MM.1S (cell line): ENCODE measurements at regions not wholly inside any gene's neighbourhood (a gene's known extent, or its start where the extent isn't known, plus 50 kb on each side); places are given as distances from the start of the nearest gene placed in this dataset.
"Not testable (repeated sequence)": the region's sequence is repeated elsewhere in the genome, so short reads cannot be mapped to it uniquely, and the experiment has no call there.

Source experiments
- DNase-seq: peaks from one replicate; pipeline ENCODE4 v3.0.0-alpha.2; 2015
- H2AFZ ChIP-seq: fragments of 300-600 bp; sonication (generic); 2 replicates; pipeline ENCODE4 v1.6.0; 2016; ENCODE audit warnings: antibody characterized with exemption, low read length
- H3F3A ChIP-seq: fragments of 300-600 bp; sonication (generic); 2 replicates; pipeline ENCODE4 v1.6.1; 2016; ENCODE audit warnings: mild to moderate bottlenecking, antibody characterized with exemption, low read length, moderate library complexity, mixed read lengths; ENCODE audit not compliant: insufficient read depth
- H3K27ac ChIP-seq: fragments of 300-600 bp; sonication (generic); 2 replicates; pipeline ENCODE4 v1.5.1; 2016; ENCODE audit warnings: mild to moderate bottlenecking, low read length
- H3K27me3 ChIP-seq: fragments of 300-600 bp; sonication (generic); replicated peaks from 2 replicates; pipeline ENCODE4 v1.6.0; 2016; ENCODE audit warnings: low read length; ENCODE audit not compliant: insufficient read depth
- H3K36me3 ChIP-seq: fragments of 300-600 bp; sonication (generic); replicated peaks from 2 replicates; pipeline ENCODE4 v1.6.1; 2016; ENCODE audit warnings: mild to moderate bottlenecking, low read length, mixed read lengths; ENCODE audit not compliant: insufficient read depth
- H3K4me1 ChIP-seq: fragments of 300-600 bp; sonication (generic); 2 replicates; pipeline ENCODE4 v1.6.1; 2016; ENCODE audit warnings: low read length, mixed read lengths
- H3K4me2 ChIP-seq: fragments of 300-600 bp; sonication (generic); 2 replicates; pipeline ENCODE4 v1.6.0; 2016; ENCODE audit warnings: low read depth, low read length
- H3K4me3 ChIP-seq: fragments of 300-600 bp; sonication (generic); 2 replicates; pipeline ENCODE4 v1.5.1; 2016; ENCODE audit warnings: low read length, mixed read lengths
- H3K79me2 ChIP-seq: fragments of 300-600 bp; sonication (generic); 2 replicates; pipeline ENCODE4 v1.6.1; 2016; ENCODE audit warnings: mixed run types, low read length, mixed read lengths
- H3K9ac ChIP-seq: fragments of 300-600 bp; sonication (generic); 2 replicates; pipeline ENCODE4 v1.6.1; 2016; ENCODE audit warnings: low read length, mixed read lengths
- H3K9me2 ChIP-seq: fragments of 300-600 bp; sonication (generic); replicated peaks from 2 replicates; pipeline ENCODE4 v1.6.1; 2016; ENCODE audit warnings: mild to moderate bottlenecking, low read length, mixed read lengths; ENCODE audit not compliant: insufficient read depth
- H3K9me3 ChIP-seq: fragments of 300-600 bp; sonication (generic); replicated peaks from 2 replicates; pipeline ENCODE4 v1.6.1; 2016; ENCODE audit warnings: mild to moderate bottlenecking, low read length, mixed read lengths; ENCODE audit not compliant: insufficient read depth
- H4K20me1 ChIP-seq: fragments of 300-600 bp; sonication (generic); 2 replicates; pipeline ENCODE4 v1.6.1; 2016; ENCODE audit warnings: mild to moderate bottlenecking, low read length, moderate library complexity, mixed read lengths; ENCODE audit not compliant: insufficient read depth
- CTCF ChIP-seq: fragments of 300-600 bp; sonication (generic); IDR thresholded peaks from 2 replicates; pipeline ENCODE4 v1.5.1; 2016; ENCODE audit warnings: antibody characterized with exemption, low read length, mixed read lengths
- EZH2 ChIP-seq: fragments of 300-600 bp; sonication (generic); optimal IDR thresholded peaks from 2 replicates; pipeline ENCODE3; 2017; ENCODE audit warnings: low read depth, mild to moderate bottlenecking, antibody characterized with exemption, low read length, mixed read lengths
- EZH2phosphoT487 ChIP-seq: fragments of 300-600 bp; sonication (generic); IDR thresholded peaks from 2 replicates; pipeline ENCODE4 v1.6.1; 2018; ENCODE audit warnings: antibody characterized with exemption, low read length

- no peaks in the 10 kb centered on the region for H3K36me3 ChIP-seq
- no peaks in the 10 kb centered on the region for H3K79me2 ChIP-seq
- H4K20me1 ChIP-seq: no peaks in the 10 kb centered on the region
- no peaks in the 10 kb centered on the region for H3K9me2 ChIP-seq
- peaks cover 18% of the 10 kb centered on the region for H3K4me1 ChIP-seq
- H3K9ac ChIP-seq: no peak overlapping the region
- H3K27me3 ChIP-seq: no peaks in the 10 kb centered on the region
- DNase-seq: peak; percentile 81
- no peak overlapping the region for H3K4me3 ChIP-seq
- TF ChIP-seq EZH2: no peak
- TF ChIP-seq CTCF: no peak
- TF ChIP-seq EZH2phosphoT487: no peak
- H3K4me2 ChIP-seq: peak overlapping the region; percentile 10; the same call in 1 of the 2 replicates
- no peak overlapping the region for H2AFZ ChIP-seq
- H3K9me3 ChIP-seq: no peaks in the 10 kb centered on the region
- H3F3A ChIP-seq: no peaks in the 10 kb centered on the region
- H3K27ac ChIP-seq: peak overlapping the region; percentile 22; the same call in 1 of the 2 replicates
Measured at GRCh38 chr2:215787025-215787424, 226.3 kb downstream of the MREG start.

- Histone ChIP-seq H4K20me1 (no peaks in the 10 kb centered on the region), H3K4me1 (peaks cover 18% of the 10 kb centered on the region), H3F3A (no peaks in the 10 kb centered on the region), H3K9ac (no peak overlapping the region), H3K79me2 (no peaks in the 10 kb centered on the region), H3K4me3 (no peak overlapping the region), H3K4me2 (no peak overlapping the region), H2AFZ (no peak overlapping the region), H3K27me3 (no peaks in the 10 kb centered on the region), H3K9me2 (no peaks in the 10 kb centered on the region), H3K36me3 (no peaks in the 10 kb centered on the region), H3K9me3 (no peaks in the 10 kb centered on the region), H3K27ac (no peak overlapping the region)
- no peak for TF ChIP-seq EZH2phosphoT487
- no peak for TF ChIP-seq CTCF
- TF ChIP-seq EZH2: no peak
- no peak for DNase-seq
Measured at GRCh38 chr2:215784371-215784783, 229.0 kb downstream of the MREG start.

GRCh38 chr2:215783640-215784039, 229.7 kb downstream of the MREG start:
- H3K27ac ChIP-seq, H3K9ac ChIP-seq, H3K79me2 ChIP-seq, H3K4me2 ChIP-seq, H4K20me1 ChIP-seq, DNase-seq, H3K4me3 ChIP-seq, H2AFZ ChIP-seq, H3K9me2 ChIP-seq, H3F3A ChIP-seq, H3K36me3 ChIP-seq, H3K27me3 ChIP-seq, H3K9me3 ChIP-seq: not testable (repeated sequence)
- H3K4me1 ChIP-seq: peaks cover 18% of the 10 kb centered on the region

- DNase-seq: no peak
- Histone ChIP-seq H3K9ac (no peak overlapping the region), H3K9me2 (no peaks in the 10 kb centered on the region), H3K79me2 (no peaks in the 10 kb centered on the region), H2AFZ (no peak overlapping the region), H3F3A (no peaks in the 10 kb centered on the region), H3K27ac (no peak overlapping the region), H3K27me3 (no peaks in the 10 kb centered on the region), H4K20me1 (no peaks in the 10 kb centered on the region), H3K4me2 (no peak overlapping the region), H3K9me3 (no peaks in the 10 kb centered on the region), H3K4me3 (no peak overlapping the region), H3K4me1 (peaks cover 18% of the 10 kb centered on the region), H3K36me3 (no peaks in the 10 kb centered on the region)
- TF ChIP-seq EZH2phosphoT487 (no peak), EZH2 (no peak), CTCF (no peak)
Measured at GRCh38 chr2:215782965-215783364, 230.4 kb downstream of the MREG start.
